ENCODE measurements at regions not wholly inside any gene's neighbourhood (a gene's known extent, or its start where the extent isn't known, plus 50 kb on each side); places are given as distances from the start of the nearest gene placed in this dataset.

DNA sequence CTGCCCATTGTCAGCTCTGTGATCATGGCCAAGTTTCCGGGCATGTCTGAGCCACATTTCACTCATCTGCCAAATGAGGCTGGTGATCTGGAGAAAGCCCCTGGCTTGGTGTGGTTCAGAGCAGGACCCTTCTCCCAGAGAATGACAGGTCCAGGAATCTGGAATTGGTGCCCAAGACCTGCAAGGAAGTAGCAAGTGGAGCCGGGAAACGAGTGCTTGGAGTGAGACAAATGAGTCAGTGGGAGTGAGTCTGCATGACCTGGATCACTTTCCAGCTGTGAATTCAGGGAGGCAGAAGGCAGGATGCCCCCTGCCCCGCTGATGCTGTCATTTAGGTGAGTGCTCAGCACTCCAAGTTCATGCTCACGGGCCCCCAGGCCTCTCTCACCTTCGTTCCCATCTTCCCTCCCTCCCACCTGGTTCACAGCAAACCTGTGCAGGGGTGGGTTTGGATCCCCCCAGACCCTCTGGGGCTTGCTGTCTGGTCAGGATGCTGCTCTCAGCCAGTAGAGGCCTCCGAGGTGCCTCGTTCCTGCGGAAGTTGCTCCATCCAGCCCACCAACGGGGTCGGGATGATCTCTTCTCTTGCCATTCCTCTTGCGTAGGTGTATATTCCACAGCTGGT lies 104.4 kb downstream of the INHBB start:
- TF ChIP-seq, protein P1, sequence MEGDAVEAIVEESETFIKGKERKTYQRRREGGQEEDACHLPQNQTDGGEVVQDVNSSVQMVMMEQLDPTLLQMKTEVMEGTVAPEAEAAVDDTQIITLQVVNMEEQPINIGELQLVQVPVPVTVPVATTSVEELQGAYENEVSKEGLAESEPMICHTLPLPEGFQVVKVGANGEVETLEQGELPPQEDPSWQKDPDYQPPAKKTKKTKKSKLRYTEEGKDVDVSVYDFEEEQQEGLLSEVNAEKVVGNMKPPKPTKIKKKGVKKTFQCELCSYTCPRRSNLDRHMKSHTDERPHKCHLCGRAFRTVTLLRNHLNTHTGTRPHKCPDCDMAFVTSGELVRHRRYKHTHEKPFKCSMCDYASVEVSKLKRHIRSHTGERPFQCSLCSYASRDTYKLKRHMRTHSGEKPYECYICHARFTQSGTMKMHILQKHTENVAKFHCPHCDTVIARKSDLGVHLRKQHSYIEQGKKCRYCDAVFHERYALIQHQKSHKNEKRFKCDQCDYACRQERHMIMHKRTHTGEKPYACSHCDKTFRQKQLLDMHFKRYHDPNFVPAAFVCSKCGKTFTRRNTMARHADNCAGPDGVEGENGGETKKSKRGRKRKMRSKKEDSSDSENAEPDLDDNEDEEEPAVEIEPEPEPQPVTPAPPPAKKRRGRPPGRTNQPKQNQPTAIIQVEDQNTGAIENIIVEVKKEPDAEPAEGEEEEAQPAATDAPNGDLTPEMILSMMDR (conservative IDR thresholded peaks at IDR 0.05 in 1 of 2, IDR thresholded peaks at IDR 0.05 in 1 of 2; ENCODE audit: low read depth in 1 of 2, low read length in 2 of 2), result no peak
- TF ChIP-seq EZH2 (IDR thresholded peaks at IDR 0.05; ENCODE audit: low read length, missing control alignments), result no peak
